BJ (cell line): ENCODE measurements at regions not wholly inside any gene's neighbourhood (a gene's known extent, or its start where the extent isn't known, plus 50 kb on each side); places are given as distances from the start of the nearest gene placed in this dataset.

Source experiments
- CTCF ChIA-PET: fragments of 350-600 bp; formaldehyde crosslinking; extraction: SDS; loops from one replicate; lab custom pipeline; 2021; ENCODE audit warnings: antibody characterized with exemption, inconsistent platforms; lab: Yijun Ruan, JAX
- POLR2A ChIA-PET: fragments of 300-600 bp; sonication (Branson Sonifier 250); formaldehyde crosslinking; extraction: SDS; loops from one replicate; lab custom pipeline; 2021; ENCODE audit warnings: antibody characterized with exemption; lab: Charles Lee
- DNase-seq: peaks from one replicate; pipeline ENCODE4 v3.0.0-alpha.2; 2011; ENCODE audit warnings: low read depth
- H3K27me3 ChIP-seq: 2 replicates; pipeline ENCODE4 v1.6.0; 2011; ENCODE audit warnings: low read length; ENCODE audit not compliant: control insufficient read depth, insufficient read depth
- H3K36me3 ChIP-seq: 2 replicates; pipeline ENCODE4 v1.5.1; 2011; ENCODE audit warnings: low read length; ENCODE audit not compliant: control insufficient read depth, insufficient read depth
- H3K4me3 ChIP-seq: 2 replicates; pipeline ENCODE4 v1.5.1; 2011; ENCODE audit warnings: low read depth, mild to moderate bottlenecking, control low read depth, low read length
- CTCF ChIP-seq: IDR thresholded peaks from 2 replicates; pipeline ENCODE4 v1.5.1; 2011; ENCODE audit warnings: low read depth, mild to moderate bottlenecking, control low read depth, inconsistent platforms, low read length, moderate library complexity; ENCODE audit not compliant: insufficient read depth

- DNase-seq = peak; percentile 65
- Histone ChIP-seq H3K27me3 (no peaks in the 10 kb centered on the region), H3K36me3 (no peaks in the 10 kb centered on the region), H3K4me3 (no peak overlapping the region)
- TF ChIP-seq CTCF = no peak
- CTCF ChIA-PET = no interaction called here
- POLR2A ChIA-PET = no interaction called here
Observed at GRCh38 chr10:22816298-22816653, 101.9 kb upstream of the PIP4K2A start.

- POLR2A ChIA-PET = no interaction called here
- Histone ChIP-seq H3K4me3 (no peak overlapping the region), H3K27me3 (no peaks in the 10 kb centered on the region), H3K36me3 (no peaks in the 10 kb centered on the region)
- DNase-seq = no peak
- CTCF ChIA-PET = no interaction called here
- TF ChIP-seq CTCF = no peak
Observed at GRCh38 chr10:22810643-22811465, 96.5 kb upstream of the PIP4K2A start.

GRCh38 chr10:22807238-22807637 is 92.9 kb upstream of the PIP4K2A start:
- no peak for TF ChIP-seq CTCF
- ChIA-PET POLR2A (no interaction called here), CTCF (no interaction called here)
- H3K27me3 ChIP-seq = no peaks in the 10 kb centered on the region
- H3K4me3 ChIP-seq = no peak overlapping the region
- no peaks in the 10 kb centered on the region for H3K36me3 ChIP-seq
- DNase-seq = no peak

- TF ChIP-seq CTCF = 0 out of 2 replicates have a peak, but pooled peaks have one; percentile 5
- ChIA-PET POLR2A (no interaction called here), CTCF (interaction anchor here (1.2 kb wide), 1 partner anchor 213 kb away, joined by 3 read pairs; no protein-coding TSS in a partner anchor)
- no peak for DNase-seq
- Histone ChIP-seq H3K27me3 (no peaks in the 10 kb centered on the region), H3K4me3 (no peak overlapping the region), H3K36me3 (no peaks in the 10 kb centered on the region)
Observed at GRCh38 chr10:22805304-22805703, 90.9 kb upstream of the PIP4K2A start.

- Histone ChIP-seq H3K4me3 (no peak overlapping the region), H3K27me3 (no peaks in the 10 kb centered on the region), H3K36me3 (no peaks in the 10 kb centered on the region)
- DNase-seq = no peak
- ChIA-PET CTCF (interaction anchor here (0.6 to 0.9 kb wide), 2 partner anchors 168 to 186 kb away, joined by 3 read pairs; no protein-coding TSS in a partner anchor), POLR2A (no interaction called here)
- no peak for TF ChIP-seq CTCF
Observed at GRCh38 chr10:22803261-22803885, 89.0 kb upstream of the PIP4K2A start.
